HG02981 (cell line): ENCODE measurements at regions not wholly inside any gene's neighbourhood (a gene's known extent, or its start where the extent isn't known, plus 50 kb on each side); places are given as distances from the start of the nearest gene placed in this dataset.
A peak's percentile ranks its signal among the peaks of the same experiment; 100 is the strongest.

Source experiments
- ATAC-seq: cut with Tn5 transposase; IDR thresholded peaks from one replicate; pipeline ENCODE4 v1.9.1; 2021; ENCODE audit warnings: mild to moderate bottlenecking, moderate library complexity; ENCODE audit not compliant: unreplicated experiment

GRCh38 chr3:160129459-160130061 is 95.7 kb upstream of the C3orf80 start:
- peak; percentile 55 for ATAC-seq

- ATAC-seq: no peak
Observed at GRCh38 chr3:160130071-160130470, 95.2 kb upstream of the C3orf80 start.

GRCh38 chr3:160130950-160131349 is 94.3 kb upstream of the C3orf80 start:
- ATAC-seq: no peak

- no peak for ATAC-seq
Observed at GRCh38 chr3:160132226-160132625, 93.0 kb upstream of the C3orf80 start.

- ATAC-seq: no peak
Observed at GRCh38 chr3:160133757-160134156, 91.5 kb upstream of the C3orf80 start.

- ATAC-seq: no peak
Observed at GRCh38 chr3:160134454-160134853, 90.8 kb upstream of the C3orf80 start.

- ATAC-seq: no peak
Observed at GRCh38 chr3:160134964-160135363, 90.3 kb upstream of the C3orf80 start.

- ATAC-seq: peak; percentile 37
Observed at GRCh38 chr3:160135851-160136250, 89.4 kb upstream of the C3orf80 start.

- peak; percentile 32 for ATAC-seq
Observed at GRCh38 chr3:160136421-160136820, 88.8 kb upstream of the C3orf80 start.

GRCh38 chr3:160139291-160139690 is 85.9 kb upstream of the C3orf80 start:
- ATAC-seq: no peak

- no peak for ATAC-seq
Observed at GRCh38 chr3:160140756-160141155, 84.5 kb upstream of the C3orf80 start.

- no peak for ATAC-seq
Observed at GRCh38 chr3:160141485-160142185, 83.6 kb upstream of the C3orf80 start.

- no peak for ATAC-seq
Observed at GRCh38 chr3:160143482-160143881, 81.7 kb upstream of the C3orf80 start.

- no peak for ATAC-seq
Observed at GRCh38 chr3:160150066-160150465, 75.2 kb upstream of the C3orf80 start.

GRCh38 chr3:160150525-160150924 is 74.7 kb upstream of the C3orf80 start:
- ATAC-seq: no peak

- ATAC-seq: no peak
Observed at GRCh38 chr3:160152638-160153037, 72.6 kb upstream of the C3orf80 start.

- no peak for ATAC-seq
Observed at GRCh38 chr3:160154033-160154432, 71.2 kb upstream of the C3orf80 start.

GRCh38 chr3:160154596-160154995 is 70.6 kb upstream of the C3orf80 start:
- ATAC-seq: no peak

GRCh38 chr3:160157321-160157720 is 67.9 kb upstream of the C3orf80 start:
- ATAC-seq: no peak

GRCh38 chr3:160159341-160159740 is 65.9 kb upstream of the C3orf80 start:
- no peak for ATAC-seq

- no peak for ATAC-seq
Observed at GRCh38 chr3:160159806-160160205, 65.4 kb upstream of the C3orf80 start.

- ATAC-seq: no peak
Observed at GRCh38 chr3:160161921-160162320, 63.3 kb upstream of the C3orf80 start.

GRCh38 chr3:160162440-160162839 is 62.8 kb upstream of the C3orf80 start:
- ATAC-seq: no peak
